HFFc6 (cell line): ENCODE measurements at regions not wholly inside any gene's neighbourhood (a gene's known extent, or its start where the extent isn't known, plus 50 kb on each side); places are given as distances from the start of the nearest gene placed in this dataset.

Experiments
- DNase-seq: peaks from one replicate; pipeline ENCODE4 v3.0.0-alpha.2; 2018
- H3K27ac Mint-ChIP-seq: 2 replicates; pipeline ENCODE4 v1.8.0; 2020; ENCODE audit warnings: mild to moderate bottlenecking, mixed read lengths
- H3K27me3 Mint-ChIP-seq: 2 replicates; pipeline ENCODE4 v1.8.0; 2021; ENCODE audit warnings: mild to moderate bottlenecking, moderate library complexity, mixed read lengths; ENCODE audit not compliant: insufficient read depth
- H3K36me3 Mint-ChIP-seq: 2 replicates; pipeline ENCODE4 v1.8.0; 2021; ENCODE audit warnings: low read depth, mixed read lengths
- H3K4me1 Mint-ChIP-seq: 2 replicates; pipeline ENCODE4 v1.8.0; 2020; ENCODE audit warnings: low read depth, mixed read lengths
- H3K4me3 Mint-ChIP-seq: 2 replicates; pipeline ENCODE4 v1.8.0; 2020; ENCODE audit warnings: mild to moderate bottlenecking, moderate library complexity, mixed read lengths
- H3K9me3 Mint-ChIP-seq: 2 replicates; pipeline ENCODE4 v1.8.0; 2020; ENCODE audit warnings: mild to moderate bottlenecking, mixed read lengths
- TF ChIP-seq, protein P1 (sequence below): fragments of 200-600 bp; sonication (generic); IDR thresholded peaks from 2 replicates; pipeline ENCODE4 v1.5.0; 2021; ENCODE audit warnings: antibody characterized with exemption, mild to moderate bottlenecking

DNA sequence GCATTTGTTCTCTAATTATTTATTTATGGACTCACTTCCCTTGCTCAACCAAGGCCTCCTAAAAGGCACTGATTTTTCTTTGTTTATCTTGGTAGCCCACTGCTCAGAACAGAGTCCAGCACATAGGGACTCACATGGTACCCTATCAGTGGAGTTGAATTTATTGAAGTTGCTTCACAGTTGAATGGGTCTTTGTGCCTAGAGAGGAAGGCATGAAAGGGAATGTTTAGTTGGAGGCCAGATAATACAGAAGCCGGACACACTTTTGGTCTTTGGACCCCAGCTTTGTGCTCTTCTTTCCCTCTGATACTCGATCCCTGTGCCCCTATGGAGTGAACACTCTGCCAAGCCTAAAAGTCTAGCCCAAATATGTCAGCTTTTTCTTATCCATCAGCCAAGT lies 429.0 kb downstream of the PRDM2 start:
- no peaks in the 10 kb centered on the region for H3K4me1 Mint-ChIP-seq
- DNase-seq: no peak
- peaks cover 88% of the 10 kb centered on the region for H3K9me3 Mint-ChIP-seq
- H3K27me3 Mint-ChIP-seq: peaks cover 1% of the 10 kb centered on the region; the same call in 1 of the 2 replicates
- TF ChIP-seq, protein P1, sequence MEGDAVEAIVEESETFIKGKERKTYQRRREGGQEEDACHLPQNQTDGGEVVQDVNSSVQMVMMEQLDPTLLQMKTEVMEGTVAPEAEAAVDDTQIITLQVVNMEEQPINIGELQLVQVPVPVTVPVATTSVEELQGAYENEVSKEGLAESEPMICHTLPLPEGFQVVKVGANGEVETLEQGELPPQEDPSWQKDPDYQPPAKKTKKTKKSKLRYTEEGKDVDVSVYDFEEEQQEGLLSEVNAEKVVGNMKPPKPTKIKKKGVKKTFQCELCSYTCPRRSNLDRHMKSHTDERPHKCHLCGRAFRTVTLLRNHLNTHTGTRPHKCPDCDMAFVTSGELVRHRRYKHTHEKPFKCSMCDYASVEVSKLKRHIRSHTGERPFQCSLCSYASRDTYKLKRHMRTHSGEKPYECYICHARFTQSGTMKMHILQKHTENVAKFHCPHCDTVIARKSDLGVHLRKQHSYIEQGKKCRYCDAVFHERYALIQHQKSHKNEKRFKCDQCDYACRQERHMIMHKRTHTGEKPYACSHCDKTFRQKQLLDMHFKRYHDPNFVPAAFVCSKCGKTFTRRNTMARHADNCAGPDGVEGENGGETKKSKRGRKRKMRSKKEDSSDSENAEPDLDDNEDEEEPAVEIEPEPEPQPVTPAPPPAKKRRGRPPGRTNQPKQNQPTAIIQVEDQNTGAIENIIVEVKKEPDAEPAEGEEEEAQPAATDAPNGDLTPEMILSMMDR: no peak
- no peak overlapping the region for H3K27ac Mint-ChIP-seq
- H3K4me3 Mint-ChIP-seq: no peak overlapping the region
- H3K36me3 Mint-ChIP-seq: peaks cover 7% of the 10 kb centered on the region

GRCh38 chr1:14135070-14135469 lies 435.1 kb downstream of the PRDM2 start:
- no peak overlapping the region for H3K27ac Mint-ChIP-seq
- TF ChIP-seq, protein P1: no peak
- peaks cover 1% of the 10 kb centered on the region; the same call in 1 of the 2 replicates for H3K27me3 Mint-ChIP-seq
- H3K4me3 Mint-ChIP-seq: no peak overlapping the region
- peaks cover 77% of the 10 kb centered on the region for H3K9me3 Mint-ChIP-seq
- DNase-seq: no peak
- no peaks in the 10 kb centered on the region for H3K36me3 Mint-ChIP-seq
- H3K4me1 Mint-ChIP-seq: no peaks in the 10 kb centered on the region

GRCh38 chr1:14136152-14136763 lies 436.3 kb downstream of the PRDM2 start:
- H3K27ac Mint-ChIP-seq: no peak overlapping the region
- no peak for DNase-seq
- H3K4me3 Mint-ChIP-seq: no peak overlapping the region
- H3K27me3 Mint-ChIP-seq: peaks cover 1% of the 10 kb centered on the region; the same call in 1 of the 2 replicates
- peaks cover 73% of the 10 kb centered on the region for H3K9me3 Mint-ChIP-seq
- TF ChIP-seq, protein P1: no peak
- H3K36me3 Mint-ChIP-seq: no peaks in the 10 kb centered on the region
- H3K4me1 Mint-ChIP-seq: no peaks in the 10 kb centered on the region

- DNase-seq: no peak
- Mint-ChIP-seq H3K9me3 (peaks cover 71% of the 10 kb centered on the region), H3K4me1 (no peaks in the 10 kb centered on the region), H3K4me3 (no peak overlapping the region), H3K27ac (no peak overlapping the region), H3K27me3 (peaks cover 1% of the 10 kb centered on the region; the same call in 1 of the 2 replicates), H3K36me3 (no peaks in the 10 kb centered on the region)
- TF ChIP-seq, protein P1: no peak
Observed at GRCh38 chr1:14136881-14137280, 436.9 kb downstream of the PRDM2 start.

GRCh38 chr1:14137411-14138134 lies 437.6 kb downstream of the PRDM2 start:
- TF ChIP-seq, protein P1: no peak
- Mint-ChIP-seq H3K27ac (no peak overlapping the region), H3K9me3 (peaks cover 70% of the 10 kb centered on the region), H3K4me1 (no peaks in the 10 kb centered on the region), H3K27me3 (peaks cover 1% of the 10 kb centered on the region; the same call in 1 of the 2 replicates), H3K4me3 (no peak overlapping the region), H3K36me3 (no peaks in the 10 kb centered on the region)
- DNase-seq: no peak
